Islet of Langerhans (tissue), 1 donor: ENCODE measurements at regions not wholly inside any gene's neighbourhood (a gene's known extent, or its start where the extent isn't known, plus 50 kb on each side); places are given as distances from the start of the nearest gene placed in this dataset.
"Not testable (repeated sequence)": the region's sequence is repeated elsewhere in the genome, so short reads cannot be mapped to it uniquely, and the experiment has no call there.

ENCODE experiments used
- FAIRE-seq: peaks from one replicate; lab custom pipeline; 2011; peaks lifted over from hg19 to GRCh38; lab: Jason Lieb, UNC

DNA sequence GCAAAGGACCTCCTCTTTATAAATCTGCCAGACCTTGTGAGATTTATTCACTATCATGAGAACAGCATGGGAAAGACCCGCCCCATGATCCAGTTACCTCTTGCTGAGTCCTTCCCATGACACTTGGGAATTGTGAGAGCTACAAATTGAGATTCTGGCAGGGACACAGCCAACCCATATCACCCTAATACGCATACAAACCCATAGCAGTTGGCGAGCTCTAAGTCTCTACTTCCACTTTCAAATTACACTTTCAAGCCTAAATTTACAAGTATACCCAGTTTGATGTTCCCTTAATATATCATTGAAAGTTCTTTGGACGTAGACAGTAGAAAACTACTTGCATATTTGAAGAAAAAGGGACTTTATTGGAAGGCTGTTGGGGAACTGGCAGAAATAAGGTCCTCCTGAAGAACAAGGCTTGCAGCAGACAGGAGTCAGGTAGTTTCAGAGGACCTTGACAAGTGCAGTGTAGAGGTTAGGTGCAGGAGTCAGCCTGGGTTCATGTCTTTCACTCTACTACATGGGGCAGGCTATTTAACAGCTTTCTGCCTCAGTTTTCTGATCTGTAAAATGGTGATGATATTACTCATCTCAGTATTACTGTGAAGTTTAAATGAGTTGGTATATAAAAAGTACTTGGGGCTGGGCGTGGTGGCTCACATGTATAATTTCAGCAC, 107.9 kb upstream of the EEF2KMT start:
- FAIRE-seq: no peak

GRCh38 chr16:5203675-5204074, 106.1 kb upstream of the EEF2KMT start:
- FAIRE-seq: not testable (repeated sequence)

- no peak for FAIRE-seq
These were observed 102.5 kb upstream of the EEF2KMT start for GRCh38 chr16:5200123-5200522.

DNA sequence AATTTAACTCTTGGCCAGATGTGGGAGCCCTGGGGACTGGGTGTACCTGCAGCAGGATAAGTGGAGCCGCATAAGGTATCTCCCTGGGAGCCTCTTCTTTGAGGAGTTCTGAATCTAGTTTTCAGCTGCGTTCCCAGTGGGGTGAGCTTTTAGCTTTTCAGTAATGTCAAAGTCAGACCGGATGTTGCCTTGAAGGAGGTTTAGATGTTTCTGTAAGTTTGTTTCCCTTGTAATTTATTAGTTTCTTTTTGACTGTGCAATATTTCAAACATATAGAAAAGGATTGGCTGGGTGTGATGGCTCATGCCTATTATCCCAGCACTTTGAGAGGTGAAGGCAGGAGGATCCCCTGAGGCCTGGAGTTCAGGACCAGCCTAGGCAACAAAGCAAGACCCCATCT, 98.6 kb upstream of the EEF2KMT start:
- FAIRE-seq: no peak

DNA sequence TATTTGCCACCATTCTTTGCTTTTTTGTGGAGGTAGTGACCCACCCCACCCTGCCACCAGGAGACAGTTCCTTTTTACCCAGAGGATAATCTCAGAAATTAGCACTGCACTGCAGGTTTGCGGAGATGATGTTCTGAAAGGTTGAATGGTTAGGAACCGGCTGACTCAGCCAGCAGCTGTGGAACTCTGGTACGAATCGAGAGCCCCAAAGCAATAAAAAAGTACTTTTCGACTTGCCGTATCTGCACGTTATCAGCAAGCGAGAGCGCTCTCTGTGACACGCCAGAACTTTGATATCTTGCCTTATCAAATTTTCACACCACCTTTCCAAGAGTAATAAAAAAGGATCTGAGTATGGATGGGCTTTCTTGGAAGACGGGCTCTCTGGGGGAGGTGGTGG, 96.3 kb upstream of the EEF2KMT start:
- no peak for FAIRE-seq

GRCh38 chr16:5188989-5189352, 91.4 kb upstream of the EEF2KMT start:
- no peak for FAIRE-seq

DNA sequence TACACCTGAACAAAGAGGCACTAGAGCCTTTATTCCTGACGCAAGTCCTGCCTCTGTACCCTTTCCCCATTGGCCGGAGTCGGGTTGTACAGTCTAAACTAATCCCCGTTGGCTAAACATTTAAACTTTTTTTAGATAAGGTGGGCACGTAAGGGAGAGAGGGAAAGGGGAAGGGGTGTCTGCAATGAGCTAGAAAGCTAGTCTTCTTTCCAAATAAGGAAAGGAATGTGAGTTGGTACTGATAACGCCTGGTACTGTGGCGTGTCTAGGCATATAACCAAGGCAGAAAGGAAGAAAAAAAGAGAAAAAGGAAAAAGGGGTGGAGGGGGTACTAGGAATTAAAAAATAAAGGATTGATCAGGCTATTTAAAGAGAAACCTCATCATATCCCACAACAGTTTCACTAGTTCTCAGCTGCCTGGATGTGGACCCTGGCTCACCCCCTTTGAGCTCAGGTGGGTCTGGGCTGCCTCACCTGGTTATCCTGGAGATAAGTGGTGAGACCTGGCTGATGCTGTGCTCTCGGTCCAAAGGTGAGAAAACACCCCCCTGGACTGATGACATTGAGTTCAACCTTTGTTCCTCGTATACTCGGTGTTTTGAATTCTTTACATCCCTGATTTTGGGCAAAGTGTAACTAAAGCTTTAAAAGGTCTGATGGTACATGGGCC, 90.9 kb upstream of the EEF2KMT start:
- no peak for FAIRE-seq

DNA sequence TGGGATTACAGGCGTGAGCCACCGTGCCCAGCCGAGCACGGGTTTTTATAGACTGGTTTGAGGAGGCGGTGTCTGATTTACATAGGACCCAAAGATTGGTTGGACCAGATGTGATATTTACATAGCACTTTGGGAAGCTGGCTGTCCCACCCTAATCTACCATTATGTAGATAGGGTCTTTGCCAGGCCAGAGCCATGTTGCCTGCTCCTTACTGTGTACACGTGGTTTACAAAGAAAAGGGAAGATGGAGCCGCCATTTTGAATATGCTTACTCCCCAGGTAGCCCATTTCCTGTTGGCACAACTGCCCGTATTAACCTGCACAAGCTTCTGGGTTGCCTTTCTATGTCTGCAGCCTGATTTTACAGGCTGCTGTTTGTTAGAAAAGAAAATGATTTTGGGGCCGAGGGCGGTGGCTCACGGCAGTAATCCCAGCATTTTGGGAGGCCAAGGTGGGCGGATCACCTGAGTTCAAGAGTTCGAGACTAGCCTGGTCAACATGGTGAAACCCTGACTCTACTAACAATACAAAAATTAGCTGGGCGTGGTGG, 89.9 kb upstream of the EEF2KMT start:
- FAIRE-seq: no peak

DNA sequence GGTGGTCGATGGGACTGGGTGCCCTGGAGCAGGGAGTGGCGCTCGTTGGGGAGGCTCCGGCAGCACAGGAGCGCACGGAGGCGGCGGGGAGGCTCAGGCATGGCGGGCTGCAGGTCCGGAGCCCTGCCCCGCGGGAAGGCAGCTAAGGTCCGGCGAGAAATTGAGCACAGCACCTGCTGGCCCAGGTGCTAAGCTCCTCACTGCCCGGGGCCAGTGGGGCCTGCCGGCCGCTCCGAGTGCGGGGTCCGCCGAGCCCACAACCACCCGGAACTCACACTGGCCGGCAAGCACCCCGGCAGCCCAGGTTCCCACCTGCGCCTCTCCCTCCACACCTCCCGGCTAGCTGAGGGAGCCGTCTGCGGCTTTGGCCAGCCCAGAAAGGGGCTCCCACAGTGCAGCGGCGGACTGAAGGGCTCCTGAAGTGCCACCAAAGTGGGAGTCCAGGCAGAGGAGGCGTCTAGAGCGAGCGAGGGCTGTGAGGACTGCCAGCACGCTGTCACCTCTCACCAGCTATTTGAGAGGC, 88.8 kb upstream of the EEF2KMT start:
- no peak for FAIRE-seq

- no peak for FAIRE-seq
These were observed 78.9 kb upstream of the EEF2KMT start for GRCh38 chr16:5176505-5176904.

DNA sequence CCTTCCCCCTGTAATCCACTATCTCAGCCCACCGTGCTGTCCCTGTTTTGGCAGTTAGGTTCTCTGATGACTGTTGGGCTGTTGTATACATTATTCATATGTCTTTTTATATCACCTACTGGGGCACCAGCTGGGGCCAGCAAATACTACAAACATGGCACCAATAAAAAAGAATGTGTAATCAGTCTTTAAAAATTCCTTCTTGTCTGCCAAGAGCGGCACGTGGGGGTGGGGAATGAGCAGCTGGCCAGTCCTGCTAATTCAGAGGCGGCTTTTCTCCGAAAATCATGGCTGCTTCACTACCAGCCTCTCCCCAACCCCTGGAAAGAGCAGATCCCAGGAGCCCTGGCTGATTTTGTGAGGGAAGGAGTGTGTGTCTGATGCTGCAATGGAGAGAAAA, 77.7 kb upstream of the EEF2KMT start:
- no peak for FAIRE-seq

GRCh38 chr16:5166486-5166885, 68.9 kb upstream of the EEF2KMT start:
- no peak for FAIRE-seq

- FAIRE-seq: not testable (repeated sequence)
These were observed 67.8 kb upstream of the EEF2KMT start for GRCh38 chr16:5165429-5165828.

- not testable (repeated sequence) for FAIRE-seq
These were observed 65.2 kb upstream of the EEF2KMT start for GRCh38 chr16:5162801-5163200.

DNA sequence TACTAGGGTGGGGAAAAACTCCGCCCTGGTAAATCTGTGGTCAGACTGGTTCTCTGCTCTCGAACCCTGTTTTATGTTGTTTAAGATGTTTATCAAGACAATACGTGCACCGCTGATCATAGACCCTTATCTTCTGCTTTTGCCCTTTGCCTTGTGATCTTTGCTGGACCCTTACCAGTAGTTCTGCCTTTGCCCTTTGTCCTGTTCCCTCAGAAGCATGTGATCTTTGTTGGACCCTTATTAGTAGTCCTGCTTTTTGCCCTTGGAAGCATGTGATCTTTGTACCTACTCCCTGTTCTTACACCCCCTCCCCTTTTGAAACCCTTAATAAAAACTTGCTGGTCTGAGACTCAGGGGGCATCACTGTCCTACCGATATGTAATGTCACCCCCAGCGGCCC, 64.3 kb upstream of the EEF2KMT start:
- FAIRE-seq: not testable (repeated sequence)

GRCh38 chr16:5160010-5160409, 62.4 kb upstream of the EEF2KMT start:
- not testable (repeated sequence) for FAIRE-seq

- FAIRE-seq: not testable (repeated sequence)
These were observed 61.9 kb upstream of the EEF2KMT start for GRCh38 chr16:5159537-5159936.

DNA sequence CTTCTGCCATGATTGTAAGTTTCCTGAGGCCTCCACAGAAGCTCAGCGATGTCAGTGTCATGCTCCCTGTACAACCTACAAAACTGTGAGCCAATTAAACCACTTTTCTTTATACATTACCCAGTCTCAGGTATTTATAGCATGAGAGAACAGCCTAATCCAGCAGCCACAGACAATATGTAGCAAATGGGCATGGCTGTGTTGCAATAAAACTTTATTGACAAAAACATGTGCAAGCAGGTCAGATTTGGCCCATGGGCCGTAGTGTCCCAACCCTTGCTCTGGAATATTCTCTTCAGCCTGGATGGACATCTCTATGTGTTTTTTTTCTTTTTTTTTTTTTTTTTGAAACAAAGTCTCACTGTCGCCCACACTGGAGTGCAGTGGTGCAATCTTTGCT, 60.9 kb upstream of the EEF2KMT start:
- FAIRE-seq: no peak

- not testable (repeated sequence) for FAIRE-seq
These were observed 58.9 kb upstream of the EEF2KMT start for GRCh38 chr16:5156486-5156885.

DNA sequence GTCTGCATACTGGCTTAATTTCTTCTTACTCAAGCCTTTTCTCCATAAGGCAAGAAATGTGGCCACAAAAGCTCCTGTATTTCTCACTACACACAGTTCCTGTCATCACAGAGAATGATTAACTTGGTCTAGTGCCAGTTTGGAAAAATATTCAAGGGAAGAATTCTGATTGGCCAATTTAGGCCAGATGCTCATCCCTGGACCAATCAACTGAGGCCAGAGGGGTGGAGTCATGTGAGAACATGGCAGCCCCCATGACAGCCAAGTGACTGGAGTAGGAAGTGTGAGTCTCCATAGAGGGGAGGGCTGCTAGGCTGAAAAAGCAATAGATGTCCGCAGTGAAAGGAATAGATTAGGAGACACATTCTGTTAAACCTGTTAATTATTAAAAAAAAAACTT, 56.4 kb upstream of the EEF2KMT start:
- FAIRE-seq: not testable (repeated sequence)

DNA sequence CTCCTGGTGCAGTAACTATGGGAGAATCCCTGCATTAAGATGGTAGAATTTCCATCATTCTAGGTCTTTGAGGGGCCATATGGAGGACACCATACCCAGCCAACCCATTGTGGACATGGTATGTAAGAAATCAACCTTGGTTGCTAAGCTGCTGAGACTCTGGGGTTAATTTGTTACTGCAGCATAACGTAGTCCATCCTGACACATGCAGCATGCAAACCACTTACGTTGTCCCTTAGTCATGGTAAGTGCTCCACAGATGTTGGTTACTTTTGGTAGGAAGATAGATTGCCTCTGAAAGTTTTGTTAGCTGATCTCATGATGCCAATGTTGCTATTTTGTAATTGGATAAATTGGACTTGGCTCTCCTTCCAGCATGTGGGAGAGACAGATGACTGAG, 53.8 kb upstream of the EEF2KMT start:
- FAIRE-seq: not testable (repeated sequence)
